HG02642 (cell line): ENCODE measurements at regions not wholly inside any gene's neighbourhood (a gene's known extent, or its start where the extent isn't known, plus 50 kb on each side); places are given as distances from the start of the nearest gene placed in this dataset.
"Not testable (repeated sequence)": the region's sequence is repeated elsewhere in the genome, so short reads cannot be mapped to it uniquely, and the experiment has no call there.

Source experiments
- ATAC-seq: cut with Tn5 transposase; IDR thresholded peaks from one replicate; pipeline ENCODE4 v1.9.1; 2021; ENCODE audit warnings: mild to moderate bottlenecking; ENCODE audit not compliant: unreplicated experiment, poor library complexity

- ATAC-seq = no peak
These were observed 1690.7 kb upstream of the CDH9 start for GRCh38 chr5:28729067-28729466.

- no peak for ATAC-seq
These were observed 1688.4 kb upstream of the CDH9 start for GRCh38 chr5:28726815-28727214.

- no peak for ATAC-seq
These were observed 1686.6 kb upstream of the CDH9 start for GRCh38 chr5:28725001-28725400.

- no peak for ATAC-seq
These were observed 1676.7 kb upstream of the CDH9 start for GRCh38 chr5:28714907-28715698.

GRCh38 chr5:28710360-28710759, 1672.0 kb upstream of the CDH9 start:
- ATAC-seq = no peak

- no peak for ATAC-seq
These were observed 1670.1 kb upstream of the CDH9 start for GRCh38 chr5:28708472-28708871.

- ATAC-seq = no peak
These were observed 1669.3 kb upstream of the CDH9 start for GRCh38 chr5:28707706-28708105.

- ATAC-seq = no peak
These were observed 1665.4 kb upstream of the CDH9 start for GRCh38 chr5:28703651-28704260.

- ATAC-seq = no peak
These were observed 1653.1 kb upstream of the CDH9 start for GRCh38 chr5:28691526-28691925.

GRCh38 chr5:28685794-28686193, 1647.4 kb upstream of the CDH9 start:
- ATAC-seq = no peak

- ATAC-seq = no peak
These were observed 1640.5 kb upstream of the CDH9 start for GRCh38 chr5:28678899-28679298.

- no peak for ATAC-seq
These were observed 1627.7 kb upstream of the CDH9 start for GRCh38 chr5:28666110-28666509.

- ATAC-seq = no peak
These were observed 1609.7 kb upstream of the CDH9 start for GRCh38 chr5:28648108-28648507.

GRCh38 chr5:28632607-28633006, 1594.2 kb upstream of the CDH9 start:
- ATAC-seq = no peak

- ATAC-seq = no peak
These were observed 1565.5 kb upstream of the CDH9 start for GRCh38 chr5:28603869-28604268.

- ATAC-seq = no peak
These were observed 1564.0 kb upstream of the CDH9 start for GRCh38 chr5:28602429-28602828.

- not testable (repeated sequence) for ATAC-seq
These were observed 1558.3 kb upstream of the CDH9 start for GRCh38 chr5:28596707-28597106.

GRCh38 chr5:28580616-28581015, 1542.2 kb upstream of the CDH9 start:
- no peak for ATAC-seq

- ATAC-seq = no peak
These were observed 1537.6 kb upstream of the CDH9 start for GRCh38 chr5:28576022-28576421.

GRCh38 chr5:28575368-28575767, 1537.0 kb upstream of the CDH9 start:
- ATAC-seq = no peak

- ATAC-seq = no peak
These were observed 1536.2 kb upstream of the CDH9 start for GRCh38 chr5:28574606-28575005.

GRCh38 chr5:28567048-28567447, 1528.7 kb upstream of the CDH9 start:
- no peak for ATAC-seq
